IMR-90 (cell line): ENCODE measurements at regions not wholly inside any gene's neighbourhood (a gene's known extent, or its start where the extent isn't known, plus 50 kb on each side); places are given as distances from the start of the nearest gene placed in this dataset.
"Not testable (repeated sequence)": the region's sequence is repeated elsewhere in the genome, so short reads cannot be mapped to it uniquely, and the experiment has no call there.

Experiments used
- ATAC-seq: fragments of 200-7000 bp; cut with Tn5 transposase; 2 replicates; pipeline ENCODE4 v1.9.1; 2020; ENCODE audit warnings: low read depth, mild to moderate bottlenecking, moderate library complexity
- BruUV-seq: library from RNA; stranded (reverse); fragments of 400-500 nt; replicated peaks from 2 replicates; lab custom pipeline; 2021; lab: Mats Ljungman, UMichigan
- CTCF ChIA-PET: fragments of 300-600 bp; formaldehyde crosslinking; extraction: SDS; loops from one replicate; lab custom pipeline; 2021; ENCODE audit warnings: antibody characterized with exemption; lab: Yijun Ruan, JAX
- POLR2A ChIA-PET: fragments of 300-600 bp; sonication (Branson Sonifier 250); formaldehyde crosslinking; loops from one replicate; lab custom pipeline; 2022; ENCODE audit warnings: antibody characterized with exemption; ENCODE audit not compliant: unreplicated experiment; lab: Charles Lee
- DNase-seq: peaks from one replicate; pipeline ENCODE4 v3.0.0; 2013
- H2AFZ ChIP-seq: replicated peaks from 2 replicates; pipeline ENCODE3; 2013; ENCODE audit warnings: low read length, mild to moderate bottlenecking; ENCODE audit not compliant: poor library complexity
- H2AK5ac ChIP-seq: 2 replicates; pipeline ENCODE4 v1.6.1; 2013; ENCODE audit warnings: low read depth, low read length, inconsistent platforms
- H2AK9ac ChIP-seq: replicated peaks from 2 replicates; pipeline ENCODE3; 2013; ENCODE audit warnings: mild to moderate bottlenecking, low read depth, low read length, moderate library complexity; ENCODE audit not compliant: poor library complexity
- H2BK120ac ChIP-seq: 2 replicates; pipeline ENCODE4 v1.6.1; 2013; ENCODE audit warnings: low read depth, low read length, inconsistent platforms
- H2BK15ac ChIP-seq: 3 replicates; pipeline ENCODE4 v1.6.1; 2013; ENCODE audit warnings: low read depth, low read length, inconsistent platforms
- H2BK20ac ChIP-seq: 2 replicates; pipeline ENCODE4 v1.6.1; 2013; ENCODE audit warnings: low read depth, mild to moderate bottlenecking, inconsistent platforms, low read length, moderate library complexity
- H2BK5ac ChIP-seq: 2 replicates; pipeline ENCODE4 v1.6.1; 2013; ENCODE audit warnings: mild to moderate bottlenecking, low read depth, low read length, inconsistent platforms; ENCODE audit not compliant: poor library complexity, severe bottlenecking
- H3K14ac ChIP-seq: replicated peaks from 2 replicates; pipeline ENCODE4 v1.6.1; 2013; ENCODE audit warnings: low read depth, low read length, inconsistent platforms
- H3K18ac ChIP-seq: 2 replicates; pipeline ENCODE4 v1.6.1; 2013; ENCODE audit warnings: low read depth, low read length, control low read depth
- H3K23ac ChIP-seq: 2 replicates; pipeline ENCODE4 v1.6.1; 2013; ENCODE audit warnings: low read depth, low read length, inconsistent platforms
- H3K27ac ChIP-seq: 2 replicates; pipeline ENCODE4 v1.5.1; 2013; ENCODE audit warnings: mild to moderate bottlenecking, control low read depth, low read length; ENCODE audit not compliant: insufficient read depth
- H3K27me3 ChIP-seq: 2 replicates; pipeline ENCODE4 v1.6.1; 2013; ENCODE audit warnings: low read length; ENCODE audit not compliant: control insufficient read depth, insufficient read depth
- H3K36me3 ChIP-seq: 2 replicates; pipeline ENCODE4 v1.6.1; 2013; ENCODE audit warnings: low read length, mixed read lengths; ENCODE audit not compliant: control insufficient read depth, insufficient read depth
- H3K4ac ChIP-seq: 2 replicates; pipeline ENCODE4 v1.6.1; 2013; ENCODE audit warnings: low read depth, low read length, inconsistent platforms
- H3K4me1 ChIP-seq: 2 replicates; pipeline ENCODE4 v1.6.1; 2013; ENCODE audit warnings: low read length, mixed read lengths; ENCODE audit not compliant: control insufficient read depth, insufficient read depth
- H3K4me2 ChIP-seq: 2 replicates; pipeline ENCODE4 v1.6.1; 2013; ENCODE audit warnings: low read depth, mild to moderate bottlenecking, control low read depth, low read length, moderate library complexity
- H3K4me3 ChIP-seq: 2 replicates; pipeline ENCODE4 v1.5.1; 2013; ENCODE audit warnings: low read depth, mild to moderate bottlenecking, control low read depth, low read length, moderate library complexity; ENCODE audit not compliant: insufficient read depth
- H3K56ac ChIP-seq: 2 replicates; pipeline ENCODE4 v1.6.1; 2013; ENCODE audit warnings: low read length, inconsistent platforms; ENCODE audit not compliant: insufficient read depth; ENCODE audit errors: extremely low read depth
- H3K79me1 ChIP-seq, 2 experiments: 2 replicates each; pipeline ENCODE4 v1.6.1; 2013; ENCODE audit warnings: low read length in 2 of 2, inconsistent platforms in 1 of 2, low read depth in 1 of 2
- H3K9ac ChIP-seq: 2 replicates; pipeline ENCODE4 v1.6.1; 2013; ENCODE audit warnings: low read depth, low read length, control low read depth
- H3K9me1 ChIP-seq: 2 replicates; pipeline ENCODE4 v1.6.1; 2013; ENCODE audit warnings: low read length, inconsistent platforms; ENCODE audit not compliant: insufficient read depth
- H3K9me3 ChIP-seq: 2 replicates; pipeline ENCODE4 v1.6.1; 2013; ENCODE audit warnings: low read length; ENCODE audit not compliant: control insufficient read depth, insufficient read depth
- H4K20me1 ChIP-seq: 2 replicates; pipeline ENCODE4 v1.6.1; 2013; ENCODE audit warnings: low read length, inconsistent platforms; ENCODE audit not compliant: insufficient read depth
- H4K5ac ChIP-seq: 2 replicates; pipeline ENCODE4 v1.6.1; 2013; ENCODE audit warnings: mild to moderate bottlenecking, low read depth, low read length, control low read depth
- H4K8ac ChIP-seq, 2 experiments: 2 replicates each; pipeline ENCODE4 v1.6.1; 2013; ENCODE audit warnings: low read depth in 2 of 2, low read length in 2 of 2, control low read depth in 1 of 2, inconsistent platforms in 1 of 2
- H4K91ac ChIP-seq: 2 replicates; pipeline ENCODE4 v1.6.1; 2013; ENCODE audit warnings: low read depth, low read length, inconsistent platforms; ENCODE audit not compliant: insufficient read depth
- CHD1 ChIP-seq: IDR thresholded peaks from 2 replicates; pipeline ENCODE4 v1.6.1; 2012; ENCODE audit warnings: low read depth, low read length, improper control_type of control experiment
- MAZ ChIP-seq: IDR thresholded peaks from 2 replicates; pipeline ENCODE4 v1.6.1; 2012; ENCODE audit warnings: low read depth, mild to moderate bottlenecking, low read length, improper control_type of control experiment, moderate library complexity, borderline replicate concordance
- POLR2A ChIP-seq: IDR thresholded peaks from 2 replicates; pipeline ENCODE4 v1.6.1; 2012; ENCODE audit warnings: mild to moderate bottlenecking, low read depth, low read length
- RAD21 ChIP-seq: IDR thresholded peaks from 2 replicates; pipeline ENCODE4 v1.6.1; 2012; ENCODE audit warnings: low read length, improper control_type of control experiment
- USF2 ChIP-seq: fragments of 150-350 bp; IDR thresholded peaks from 2 replicates; pipeline ENCODE4 v1.6.1; 2017; ENCODE audit warnings: mild to moderate bottlenecking, antibody characterized with exemption, low read length, low read depth
- WGBS, 2 experiments: methylation state at CpG; one replicate each; pipeline versions ENCODE4 v1.1.5 to v1.1.7; 2013; ENCODE audit warnings: missing lambda C conversion rate in 2 of 2; ENCODE audit not compliant: insufficient read length in 1 of 2; ENCODE audit errors: extremely low coverage in 2 of 2; 5-methylcytosine and 5-hydroxymethylcytosine counted together
- dilution Hi-C: fragments of 300-500 bp; cut with HindIII; formaldehyde crosslinking; loops from one replicate; pipeline ENCODE4 v1.14.3; 2018; ENCODE audit warnings: low sequenced_read_pairs; ENCODE audit not compliant: unreplicated experiment
- in situ Hi-C: fragments of 300-500 bp; cut with MboI; formaldehyde crosslinking; loops from 3 replicates; pipeline ENCODE4 v1.14.3; 2019; ENCODE audit warnings: low sequenced_read_pairs, inconsistent platforms, mixed read lengths
- intact Hi-C: fragments of 100-400 bp; cut with micrococcal nuclease; formaldehyde crosslinking; loops from 2 replicates; pipeline ENCODE4 v1.10.0; 2022

DNA sequence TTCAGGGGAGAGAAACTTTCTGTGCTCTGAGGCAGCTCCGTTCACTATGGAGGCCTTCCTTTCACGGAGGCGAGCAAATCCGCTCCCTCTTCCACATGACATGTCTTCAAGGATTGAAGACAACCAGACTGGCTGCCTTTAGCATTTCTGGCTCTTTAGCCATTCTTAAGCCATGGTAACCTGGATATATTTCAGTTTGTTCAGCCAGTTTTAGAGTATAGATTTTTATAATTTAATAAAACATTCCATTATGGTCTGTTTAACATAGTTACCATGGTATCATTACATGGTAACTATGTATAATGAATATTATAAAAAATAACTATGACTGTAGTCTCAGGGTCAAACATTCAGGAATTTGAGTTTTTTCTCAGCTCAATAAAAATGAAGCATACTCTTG lies 54.2 kb upstream of the NFIA start:
- no peak overlapping the region for H3K9ac ChIP-seq
- no peaks in the 10 kb centered on the region for H3K36me3 ChIP-seq
- H2BK5ac ChIP-seq, result no peak overlapping the region
- intact Hi-C loops, result no loop called here
- H3K23ac ChIP-seq, result no peak overlapping the region
- no peaks in the 10 kb centered on the region for H3K27me3 ChIP-seq
- no peak overlapping the region for H3K14ac ChIP-seq
- no peaks in the 10 kb centered on the region for H4K20me1 ChIP-seq
- dilution Hi-C loops, result no loop called here
- H2BK15ac ChIP-seq, result no peak overlapping the region
- H2AFZ ChIP-seq, result no peak overlapping the region
- H3K4me2 ChIP-seq, result no peak overlapping the region
- no peaks in the 10 kb centered on the region for H3K9me1 ChIP-seq
- TF ChIP-seq POLR2A (no peak), USF2 (no peak), CHD1 (no peak), RAD21 (no peak), MAZ (no peak)
- H2BK20ac ChIP-seq, result no peak overlapping the region
- no peaks in the 10 kb centered on the region for H3K9me3 ChIP-seq
- ChIA-PET CTCF (interaction anchor here (0.7 kb wide), 1 partner anchor 21 kb away, joined by 3 read pairs; no protein-coding TSS in a partner anchor), POLR2A (no interaction called here)
- no peaks in the 10 kb centered on the region for H3K79me1 ChIP-seq
- H4K8ac ChIP-seq, result no peak overlapping the region
- WGBS, 2 experiments, result no CpG with 5 or more reads among the region's 4 CpGs
- no peak overlapping the region for H3K4ac ChIP-seq
- ATAC-seq (no peak), DNase-seq (no peak)
- H2AK9ac ChIP-seq, result no peak overlapping the region
- no peak overlapping the region for H3K18ac ChIP-seq
- H3K4me3 ChIP-seq, result no peak overlapping the region
- H3K27ac ChIP-seq, result no peak overlapping the region
- no peaks in the 10 kb centered on the region for H3K4me1 ChIP-seq
- no peak overlapping the region for H3K56ac ChIP-seq
- in situ Hi-C loops, result loop anchor here (25.0 kb wide), 2 partner anchors 834 to 1041 kb away; no protein-coding TSS in a partner anchor
- H2BK120ac ChIP-seq, result no peak overlapping the region
- H4K5ac ChIP-seq, result no peak overlapping the region
- no TSS peak for BruUV-seq
- no peak overlapping the region for H4K91ac ChIP-seq
- H2AK5ac ChIP-seq, result no peak overlapping the region

GRCh38 chr1:61018068-61018467 lies 64.3 kb upstream of the NFIA start:
- in situ Hi-C loops, H4K91ac ChIP-seq: not testable (repeated sequence)

More at GRCh38 chr1:61018068-61018467, 64.3 kb upstream of the NFIA start:
- POLR2A ChIA-PET, H2BK5ac ChIP-seq, H3K4me3 ChIP-seq, intact Hi-C loops, H3K36me3 ChIP-seq, H3K27me3 ChIP-seq, H3K9me1 ChIP-seq, H3K14ac ChIP-seq, H3K4me2 ChIP-seq, ATAC-seq, H3K23ac ChIP-seq, H2AK5ac ChIP-seq, CTCF ChIA-PET, H3K18ac ChIP-seq, H3K56ac ChIP-seq, H3K9ac ChIP-seq, H2AFZ ChIP-seq, H2BK120ac ChIP-seq, H2AK9ac ChIP-seq, H3K27ac ChIP-seq, H3K4me1 ChIP-seq, H4K8ac ChIP-seq, H2BK20ac ChIP-seq, dilution Hi-C loops, H3K79me1 ChIP-seq, BruUV-seq, H3K4ac ChIP-seq, H4K5ac ChIP-seq, H3K9me3 ChIP-seq, DNase-seq, H4K20me1 ChIP-seq, H2BK15ac ChIP-seq: not testable (repeated sequence)
- WGBS, 2 experiments, result no CpG with 5 or more reads among the region's 7 CpGs
